HG02852 (cell line): ENCODE measurements at regions not wholly inside any gene's neighbourhood (a gene's known extent, or its start where the extent isn't known, plus 50 kb on each side); places are given as distances from the start of the nearest gene placed in this dataset.
"Not testable (repeated sequence)": the region's sequence is repeated elsewhere in the genome, so short reads cannot be mapped to it uniquely, and the experiment has no call there.

Experiments
- ATAC-seq: cut with Tn5 transposase; IDR thresholded peaks from one replicate; pipeline ENCODE4 v1.9.1; 2021; ENCODE audit warnings: mild to moderate bottlenecking, moderate library complexity; ENCODE audit not compliant: unreplicated experiment

DNA sequence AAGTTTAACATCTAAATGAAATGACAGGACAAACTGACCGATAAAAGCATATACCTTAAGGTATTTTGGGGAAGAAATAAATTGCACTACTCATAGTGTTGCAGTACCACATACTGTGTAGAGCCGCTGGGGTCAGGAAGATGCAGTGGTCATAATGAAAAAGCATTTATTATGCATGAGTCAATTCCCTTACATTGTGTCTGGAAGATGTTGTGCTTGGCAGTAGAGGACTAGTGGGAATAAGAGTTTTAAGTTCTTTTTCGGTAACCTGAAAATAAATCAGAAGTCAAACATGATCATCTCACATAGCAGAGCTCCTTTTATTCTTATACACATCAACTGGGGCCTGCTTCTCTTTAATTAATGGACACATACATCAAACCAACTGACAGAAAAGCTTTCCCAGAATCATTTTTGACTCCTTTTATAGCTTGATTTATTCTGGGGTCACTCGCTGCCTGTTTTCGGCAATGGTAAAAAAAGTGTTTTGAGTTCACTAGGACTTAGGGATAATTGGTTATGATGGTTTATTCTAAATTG, 262.5 kb upstream of the CHD1 start:
- no peak for ATAC-seq

DNA sequence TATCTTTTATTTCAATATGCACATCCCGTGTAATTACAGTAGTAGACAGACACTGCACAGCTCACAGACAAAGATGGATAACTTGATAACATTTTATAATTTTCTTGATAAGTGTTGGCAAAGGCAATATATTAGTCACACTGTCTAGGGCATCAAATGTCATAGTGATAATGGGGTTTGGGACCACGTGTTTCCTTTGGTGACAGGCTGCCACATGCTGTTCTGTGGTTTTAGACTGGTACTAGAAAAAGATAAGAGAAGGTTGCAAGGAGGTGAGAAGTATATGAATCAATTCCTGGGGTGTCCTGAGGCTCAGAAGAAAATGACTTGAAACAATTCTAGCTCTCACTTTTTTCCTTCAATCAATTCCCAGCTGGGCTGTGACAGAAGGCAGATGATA, 258.8 kb upstream of the CHD1 start:
- no peak for ATAC-seq

DNA sequence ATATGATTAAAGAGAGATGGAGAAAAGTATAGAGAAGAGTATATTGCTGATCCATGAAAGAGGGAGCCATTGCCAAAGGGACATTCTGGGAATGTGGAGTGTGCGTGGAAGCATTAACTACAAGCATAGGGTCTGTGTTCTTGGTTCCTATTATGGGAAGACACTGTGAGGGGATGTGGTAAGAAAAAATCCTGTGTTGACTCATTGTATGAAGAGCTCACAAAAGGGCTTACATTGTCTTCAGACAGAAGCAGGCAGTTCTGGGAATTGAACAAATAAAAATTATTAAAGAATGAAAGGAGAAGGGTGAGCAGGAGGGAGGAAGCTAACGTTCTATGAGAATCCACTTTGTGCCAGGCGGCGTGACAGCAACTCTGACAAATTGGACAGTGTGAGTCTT, 250.4 kb upstream of the CHD1 start:
- ATAC-seq: no peak

GRCh38 chr5:99177796-99178195, 249.0 kb upstream of the CHD1 start:
- ATAC-seq: no peak

DNA sequence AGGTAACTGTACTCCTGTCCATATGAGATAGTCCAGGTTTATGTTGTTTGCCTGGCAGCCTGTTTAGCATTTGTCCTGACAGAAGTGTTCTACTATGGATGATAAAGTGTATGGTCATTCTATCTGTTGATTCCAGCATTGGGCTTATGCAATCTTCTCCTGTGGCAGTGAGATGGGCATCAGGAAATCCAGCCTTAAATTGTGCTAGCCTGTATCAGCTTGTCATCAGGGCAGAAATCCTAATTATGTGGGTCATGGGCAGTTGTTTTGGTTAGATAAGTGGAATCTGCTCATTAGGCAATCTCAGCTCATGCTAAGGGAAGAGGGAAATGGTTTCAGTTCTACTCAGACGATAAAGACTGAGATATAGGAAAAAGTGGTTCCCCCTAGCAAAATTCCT, 247.4 kb upstream of the CHD1 start:
- no peak for ATAC-seq

GRCh38 chr5:99169309-99169708, 240.5 kb upstream of the CHD1 start:
- ATAC-seq: no peak

- ATAC-seq: not testable (repeated sequence)
These were observed 232.7 kb upstream of the CHD1 start for GRCh38 chr5:99161538-99161937.

GRCh38 chr5:99156688-99157087, 227.9 kb upstream of the CHD1 start:
- ATAC-seq: no peak

DNA sequence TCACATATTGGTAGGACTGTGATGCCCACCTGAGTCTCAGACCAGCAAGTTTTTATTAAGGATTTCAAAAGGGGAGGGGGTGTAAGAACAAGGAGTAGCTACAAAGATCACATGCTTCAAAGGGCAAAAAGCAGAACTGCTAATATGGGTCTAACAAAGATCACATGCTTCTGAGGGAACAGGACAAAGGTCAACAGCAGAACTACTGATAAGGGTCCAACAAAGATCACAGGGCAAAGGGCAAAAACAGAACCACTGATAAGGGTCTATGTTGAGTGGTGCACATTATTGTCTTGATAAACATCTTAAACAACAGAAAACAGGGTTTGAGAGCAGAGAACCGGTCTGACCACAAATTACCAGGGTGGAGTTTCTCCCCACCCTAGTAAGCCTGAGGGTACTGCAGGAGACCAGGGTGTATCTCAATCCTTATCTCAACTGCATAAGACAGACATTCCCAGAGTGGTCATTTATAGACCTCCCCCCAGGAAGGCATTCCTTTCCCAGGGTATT, 214.5 kb upstream of the CHD1 start:
- not testable (repeated sequence) for ATAC-seq

DNA sequence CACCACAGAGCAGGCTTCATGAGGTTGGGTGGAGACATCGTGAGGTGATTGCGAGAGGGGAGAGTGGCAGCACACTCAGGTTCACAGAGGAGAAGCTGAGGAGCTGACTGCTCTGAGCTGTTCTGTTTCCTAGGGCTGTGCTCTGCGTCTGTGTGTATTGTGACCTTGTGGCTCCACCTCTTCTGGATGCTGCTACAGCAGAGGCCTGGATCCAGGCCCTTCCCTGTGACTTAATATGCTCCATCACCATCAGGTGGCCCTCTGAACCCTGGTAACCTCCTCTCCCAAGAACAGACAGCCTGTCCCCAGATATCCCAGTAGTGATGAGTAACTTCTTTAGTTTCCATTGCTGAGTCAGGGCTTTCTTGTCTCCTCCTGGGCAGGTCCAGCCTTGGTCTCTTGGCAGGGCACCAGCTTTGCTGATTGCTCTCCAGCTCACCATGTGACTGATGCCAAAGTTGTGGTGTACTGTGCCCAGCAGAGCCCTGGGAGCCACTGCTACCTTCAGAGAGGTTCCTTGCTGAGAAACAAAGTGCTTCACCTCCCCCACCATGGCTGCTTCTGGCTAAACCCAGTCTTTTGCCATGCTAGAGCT, 212.8 kb upstream of the CHD1 start:
- no peak for ATAC-seq

DNA sequence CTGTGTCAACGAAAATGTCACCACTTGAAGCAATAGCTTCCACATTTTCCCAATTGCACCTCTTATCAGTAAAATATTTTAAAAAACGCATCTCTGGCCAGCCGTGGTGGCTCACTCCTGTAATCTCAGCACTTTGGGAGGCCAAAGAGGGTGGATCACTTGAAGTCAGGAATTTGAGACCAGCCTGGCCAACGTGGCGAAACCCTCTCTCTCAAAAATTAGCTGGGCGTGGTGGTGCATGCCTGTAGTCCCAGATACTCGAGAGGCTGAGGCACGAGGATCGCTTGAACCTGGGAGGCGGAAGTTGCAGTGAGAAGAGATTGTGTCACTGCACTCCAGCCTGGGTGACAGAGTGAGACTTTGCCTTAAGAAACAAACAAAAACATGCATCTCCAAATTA, 210.1 kb upstream of the CHD1 start:
- no peak for ATAC-seq

GRCh38 chr5:99133921-99134320, 205.1 kb upstream of the CHD1 start:
- ATAC-seq: no peak

DNA sequence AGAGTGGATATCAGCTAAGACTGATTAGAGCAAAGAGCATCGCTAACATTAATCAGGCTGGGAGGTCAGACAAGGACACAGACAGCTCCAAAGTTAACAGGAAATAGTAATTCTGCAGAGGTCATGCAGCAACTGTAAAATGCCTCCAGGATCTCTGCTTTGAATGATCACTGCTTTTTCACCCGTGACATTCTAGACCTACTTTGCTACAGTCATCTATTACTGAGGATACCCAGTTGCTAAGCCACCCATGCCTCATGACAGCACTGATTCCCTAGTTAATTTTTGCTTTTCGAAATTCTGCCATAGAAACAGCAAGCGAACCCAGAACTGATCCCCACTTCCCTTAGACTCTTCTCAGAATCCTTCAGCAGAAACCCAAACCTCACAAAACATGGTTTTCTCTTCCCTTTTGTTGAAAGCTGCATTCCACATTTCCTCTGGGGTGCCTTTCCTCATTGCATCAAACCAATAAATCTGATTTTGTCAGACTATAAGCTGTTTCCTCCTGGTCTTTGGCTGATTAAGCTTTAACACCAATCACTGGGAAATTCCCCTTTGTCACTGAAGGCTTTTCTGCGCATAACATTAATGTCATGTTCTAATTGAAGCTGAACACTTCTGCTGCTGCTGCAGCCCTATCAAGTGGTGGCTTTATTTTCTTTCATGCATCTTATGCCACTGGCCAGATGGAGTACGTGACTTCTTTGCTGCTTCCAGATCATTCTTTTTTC, 201.1 kb upstream of the CHD1 start:
- ATAC-seq: no peak

DNA sequence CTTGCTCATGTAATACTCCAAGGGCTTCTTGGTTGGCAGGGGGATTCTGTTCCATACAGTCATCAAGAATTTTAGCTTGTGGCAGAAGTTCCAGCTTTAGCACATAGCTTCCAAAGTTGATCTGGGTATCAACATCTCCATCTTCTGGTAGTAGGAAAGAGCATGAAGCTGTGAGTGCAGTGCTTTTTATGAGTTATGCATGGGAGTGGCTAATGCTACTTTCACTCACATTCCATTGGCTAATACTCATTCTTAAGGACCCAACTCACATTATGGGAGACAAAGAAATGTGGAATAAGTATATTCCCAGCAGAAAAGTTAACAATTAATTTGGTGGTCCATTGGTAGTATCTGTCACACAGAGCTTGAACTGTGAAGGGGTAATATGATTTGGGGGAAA, 194.2 kb upstream of the CHD1 start:
- no peak for ATAC-seq

- no peak for ATAC-seq
These were observed 190.5 kb upstream of the CHD1 start for GRCh38 chr5:99119326-99119725.

- ATAC-seq: no peak
These were observed 187.7 kb upstream of the CHD1 start for GRCh38 chr5:99116526-99116925.

GRCh38 chr5:99109894-99110293, 181.1 kb upstream of the CHD1 start:
- no peak for ATAC-seq

DNA sequence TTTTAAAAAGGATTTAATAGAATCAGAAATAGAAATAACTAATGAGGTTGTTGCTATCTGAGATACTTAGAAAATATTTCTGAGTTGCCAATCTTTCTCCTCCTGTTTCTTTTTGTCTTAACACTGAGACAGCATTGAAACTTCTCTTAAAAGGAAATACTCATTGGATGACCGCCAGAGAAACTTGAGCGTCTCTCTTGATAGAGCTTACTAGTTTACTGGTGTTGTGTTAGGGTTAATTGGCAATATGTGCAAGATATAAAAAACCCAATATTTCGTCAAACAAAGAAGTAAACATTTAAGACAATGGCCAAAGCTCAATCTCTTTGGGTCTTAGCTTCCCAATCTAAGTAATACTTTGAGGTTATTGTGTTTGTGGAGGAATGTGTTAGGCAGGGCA, 176.4 kb upstream of the CHD1 start:
- no peak for ATAC-seq

DNA sequence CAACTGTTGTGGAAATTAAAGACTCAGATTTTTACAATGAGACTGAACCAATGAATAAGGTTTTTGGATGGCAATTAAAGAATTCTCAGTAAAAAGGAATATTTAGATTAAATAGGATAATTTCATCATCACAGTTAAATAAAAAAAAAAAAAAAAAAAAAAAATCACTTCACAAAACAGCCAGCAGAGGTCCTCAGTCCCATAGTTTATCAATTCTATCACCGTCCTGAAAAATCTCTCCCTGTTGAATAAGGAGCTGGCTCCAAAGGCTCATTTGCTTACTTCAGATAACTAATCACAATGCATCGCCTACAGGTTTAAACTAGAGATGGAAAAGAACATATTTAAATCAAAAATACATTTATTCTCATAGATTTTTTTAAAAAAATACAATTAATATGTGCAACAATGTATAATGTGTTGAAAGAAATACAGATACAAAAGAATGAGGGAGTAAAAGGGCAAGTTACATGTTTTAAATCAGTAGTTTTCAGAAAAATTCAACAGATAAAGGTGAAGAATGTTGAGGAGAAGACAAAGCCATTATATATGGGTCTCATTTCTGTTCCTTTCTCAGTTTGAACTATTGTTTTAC, 175.8 kb upstream of the CHD1 start:
- ATAC-seq: no peak

DNA sequence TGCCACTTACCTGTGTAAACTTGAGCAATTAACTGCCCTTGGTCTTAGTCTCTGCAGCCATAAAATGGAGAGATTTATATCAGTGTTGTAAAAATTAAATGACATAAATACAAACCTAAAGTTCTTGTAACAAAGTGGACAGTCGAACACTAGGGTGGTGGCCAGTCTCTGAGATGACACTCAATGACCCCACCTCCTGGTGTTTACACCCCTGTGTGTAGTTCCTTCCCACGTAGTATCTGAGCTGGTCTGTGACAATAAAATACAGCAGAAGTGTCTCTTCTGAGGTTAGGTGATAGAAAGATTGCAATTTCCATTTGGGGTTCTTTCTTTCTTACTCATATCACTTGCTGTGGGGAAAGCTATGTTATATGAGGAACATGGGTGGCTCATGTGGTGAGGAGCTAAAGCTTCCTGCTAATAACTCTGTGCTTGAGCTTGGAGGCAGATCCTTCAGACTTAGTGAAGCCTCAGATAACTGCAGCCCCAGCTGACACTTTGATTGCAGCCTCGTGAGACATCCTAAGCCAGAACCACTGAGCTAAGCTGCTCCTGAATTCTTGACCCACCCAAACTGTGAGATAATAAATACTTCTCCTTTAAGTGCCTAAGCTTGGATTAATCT, 173.4 kb upstream of the CHD1 start:
- ATAC-seq: no peak

GRCh38 chr5:99099691-99100090, 170.9 kb upstream of the CHD1 start:
- no peak for ATAC-seq
